Keratinocyte (primary cell): ENCODE measurements at regions not wholly inside any gene's neighbourhood (a gene's known extent, or its start where the extent isn't known, plus 50 kb on each side); places are given as distances from the start of the nearest gene placed in this dataset.

Source experiments
- DNase-seq: peaks from one replicate; pipeline ENCODE4 v3.0.0-alpha.2; 2011; ENCODE audit warnings: low read depth, missing footprints, low spot score
- FAIRE-seq: peaks from 2 replicates; lab custom pipeline; 2011; peaks lifted over from hg19 to GRCh38; lab: Jason Lieb, UNC
- H2AFZ ChIP-seq: 2 replicates; pipeline ENCODE4 v1.6.0; 2012; ENCODE audit warnings: low read length, control low read depth, inconsistent platforms; ENCODE audit not compliant: control insufficient read depth
- H3K27ac ChIP-seq: 2 replicates; pipeline ENCODE4 v1.5.1; 2011; ENCODE audit warnings: low read length; ENCODE audit not compliant: control insufficient read depth, insufficient read depth
- H3K27me3 ChIP-seq: 3 replicates; pipeline ENCODE4 v1.6.0; 2011; ENCODE audit warnings: low read length; ENCODE audit not compliant: control insufficient read depth, insufficient read depth; ENCODE audit errors: extremely low read depth
- H3K36me3 ChIP-seq, 2 experiments: 2 replicates in 1 of 2; 3 replicates in 1 of 2; pipeline ENCODE4 v1.5.1; 2011; ENCODE audit warnings: low read length in 2 of 2, mild to moderate bottlenecking in 1 of 2; ENCODE audit not compliant: control insufficient read depth in 2 of 2, insufficient read depth in 2 of 2; ENCODE audit errors: extremely low read depth in 1 of 2
- H3K4me1 ChIP-seq: 3 replicates; pipeline ENCODE4 v1.5.1; 2011; ENCODE audit warnings: low read length; ENCODE audit not compliant: control insufficient read depth, insufficient read depth; ENCODE audit errors: extremely low read depth
- H3K4me2 ChIP-seq: 3 replicates; pipeline ENCODE4 v1.6.0; 2011; ENCODE audit warnings: low read depth, low read length; ENCODE audit not compliant: control insufficient read depth, insufficient read depth; ENCODE audit errors: extremely low read depth
- H3K4me3 ChIP-seq, 3 experiments: fragments of 200-600 bp in 1 of 3; sonication (generic) in 1 of 3; 2 replicates in 2 of 3; 3 replicates in 1 of 3; pipeline ENCODE4 v1.5.1; 2011 to 2016; ENCODE audit warnings: low read length in 3 of 3, mild to moderate bottlenecking in 3 of 3, control low read depth in 2 of 3, inconsistent platforms in 1 of 3, low read depth in 1 of 3, mixed read lengths in 1 of 3, mixed run types in 1 of 3, moderate library complexity in 1 of 3; ENCODE audit not compliant: control insufficient read depth in 2 of 3, insufficient read depth in 2 of 3; ENCODE audit errors: extremely low read depth in 1 of 3
- H3K79me2 ChIP-seq: 2 replicates; pipeline ENCODE4 v1.6.0; 2012; ENCODE audit warnings: low read length; ENCODE audit not compliant: control insufficient read depth, insufficient read depth
- H3K9ac ChIP-seq: 3 replicates; pipeline ENCODE4 v1.6.0; 2011; ENCODE audit warnings: low read length; ENCODE audit not compliant: control insufficient read depth, insufficient read depth; ENCODE audit errors: extremely low read depth
- H3K9me1 ChIP-seq: 3 replicates; pipeline ENCODE4 v1.6.0; 2011; ENCODE audit warnings: low read length; ENCODE audit not compliant: control insufficient read depth, insufficient read depth; ENCODE audit errors: extremely low read depth
- H3K9me3 ChIP-seq: 2 replicates; pipeline ENCODE4 v1.5.1; 2012; ENCODE audit warnings: low read depth, low read length; ENCODE audit not compliant: control insufficient read depth
- H4K20me1 ChIP-seq: 3 replicates; pipeline ENCODE4 v1.6.0; 2011; ENCODE audit warnings: low read length; ENCODE audit not compliant: control insufficient read depth, insufficient read depth; ENCODE audit errors: extremely low read depth
- EZH2 ChIP-seq: IDR thresholded peaks from one replicate; pipeline ENCODE4 v1.6.1; 2012; ENCODE audit warnings: inconsistent platforms, mild to moderate bottlenecking, low read length, moderate library complexity
- dilution Hi-C: fragments of 300-500 bp; cut with MboI; formaldehyde crosslinking; loops from one replicate; pipeline ENCODE4 v1.7.0; 2020; ENCODE audit warnings: low sequenced_read_pairs; ENCODE audit not compliant: extremely low pct_ligation_motif_present
- TF ChIP-seq, protein P1 (sequence below), 3 experiments: IDR thresholded peaks in 1 of 3; conservative IDR thresholded peaks in 1 of 3; optimal IDR thresholded peaks in 1 of 3; 2 replicates in 2 of 3; 3 replicates in 1 of 3; pipeline versions ENCODE3 to v1.5.1; 2011; ENCODE audit warnings: low read length in 3 of 3, mild to moderate bottlenecking in 3 of 3, moderate library complexity in 2 of 3, control low read depth in 1 of 3, inconsistent platforms in 1 of 3; ENCODE audit not compliant: insufficient read depth in 2 of 3; ENCODE audit errors: extremely low read depth in 1 of 3

DNA sequence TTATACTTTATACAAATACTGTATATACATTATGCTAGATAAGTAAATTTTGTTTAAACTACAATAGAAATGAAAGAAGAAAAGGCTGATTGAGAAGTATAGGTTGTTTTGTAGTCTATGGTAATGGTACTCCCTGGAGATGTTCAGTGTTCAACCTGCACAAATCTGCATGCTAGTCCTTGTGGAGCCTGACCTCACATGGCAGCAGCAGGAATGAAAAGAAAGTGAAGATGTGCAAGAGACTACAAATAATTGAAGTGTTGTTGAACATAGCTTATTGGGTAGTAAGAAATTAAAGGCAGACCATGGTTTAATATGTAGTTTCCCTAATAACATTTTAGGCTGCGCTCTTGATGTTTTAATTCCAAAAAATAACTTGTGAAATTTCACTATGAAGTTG is 201.2 kb downstream of the TGFB2 start:
- no peak overlapping the region for H2AFZ ChIP-seq
- no peak overlapping the region for H3K27ac ChIP-seq
- H3K36me3 ChIP-seq: no peaks in the 10 kb centered on the region
- no peak overlapping the region for H3K4me3 ChIP-seq
- no peaks in the 10 kb centered on the region for H3K27me3 ChIP-seq
- DNase-seq: no peak
- no peak for FAIRE-seq
- H3K9ac ChIP-seq: no peak overlapping the region
- H3K4me1 ChIP-seq: no peaks in the 10 kb centered on the region
- H3K4me2 ChIP-seq: no peak overlapping the region
- no peaks in the 10 kb centered on the region for H3K79me2 ChIP-seq
- no peaks in the 10 kb centered on the region for H3K9me3 ChIP-seq
- H4K20me1 ChIP-seq: no peaks in the 10 kb centered on the region
- dilution Hi-C loops: no loop called here
- no peaks in the 10 kb centered on the region for H3K9me1 ChIP-seq
- TF ChIP-seq EZH2: no peak
- TF ChIP-seq, protein P1, sequence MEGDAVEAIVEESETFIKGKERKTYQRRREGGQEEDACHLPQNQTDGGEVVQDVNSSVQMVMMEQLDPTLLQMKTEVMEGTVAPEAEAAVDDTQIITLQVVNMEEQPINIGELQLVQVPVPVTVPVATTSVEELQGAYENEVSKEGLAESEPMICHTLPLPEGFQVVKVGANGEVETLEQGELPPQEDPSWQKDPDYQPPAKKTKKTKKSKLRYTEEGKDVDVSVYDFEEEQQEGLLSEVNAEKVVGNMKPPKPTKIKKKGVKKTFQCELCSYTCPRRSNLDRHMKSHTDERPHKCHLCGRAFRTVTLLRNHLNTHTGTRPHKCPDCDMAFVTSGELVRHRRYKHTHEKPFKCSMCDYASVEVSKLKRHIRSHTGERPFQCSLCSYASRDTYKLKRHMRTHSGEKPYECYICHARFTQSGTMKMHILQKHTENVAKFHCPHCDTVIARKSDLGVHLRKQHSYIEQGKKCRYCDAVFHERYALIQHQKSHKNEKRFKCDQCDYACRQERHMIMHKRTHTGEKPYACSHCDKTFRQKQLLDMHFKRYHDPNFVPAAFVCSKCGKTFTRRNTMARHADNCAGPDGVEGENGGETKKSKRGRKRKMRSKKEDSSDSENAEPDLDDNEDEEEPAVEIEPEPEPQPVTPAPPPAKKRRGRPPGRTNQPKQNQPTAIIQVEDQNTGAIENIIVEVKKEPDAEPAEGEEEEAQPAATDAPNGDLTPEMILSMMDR (optimal IDR thresholded peaks at IDR 0.05 in 1 of 3, IDR thresholded peaks at IDR 0.05 in 1 of 3, conservative IDR thresholded peaks at IDR 0.05 in 1 of 3; ENCODE audit: extremely low read depth in 1 of 3, insufficient read depth in 2 of 3, low read length in 3 of 3): peak in 1 of 3 experiments; percentile 38

DNA sequence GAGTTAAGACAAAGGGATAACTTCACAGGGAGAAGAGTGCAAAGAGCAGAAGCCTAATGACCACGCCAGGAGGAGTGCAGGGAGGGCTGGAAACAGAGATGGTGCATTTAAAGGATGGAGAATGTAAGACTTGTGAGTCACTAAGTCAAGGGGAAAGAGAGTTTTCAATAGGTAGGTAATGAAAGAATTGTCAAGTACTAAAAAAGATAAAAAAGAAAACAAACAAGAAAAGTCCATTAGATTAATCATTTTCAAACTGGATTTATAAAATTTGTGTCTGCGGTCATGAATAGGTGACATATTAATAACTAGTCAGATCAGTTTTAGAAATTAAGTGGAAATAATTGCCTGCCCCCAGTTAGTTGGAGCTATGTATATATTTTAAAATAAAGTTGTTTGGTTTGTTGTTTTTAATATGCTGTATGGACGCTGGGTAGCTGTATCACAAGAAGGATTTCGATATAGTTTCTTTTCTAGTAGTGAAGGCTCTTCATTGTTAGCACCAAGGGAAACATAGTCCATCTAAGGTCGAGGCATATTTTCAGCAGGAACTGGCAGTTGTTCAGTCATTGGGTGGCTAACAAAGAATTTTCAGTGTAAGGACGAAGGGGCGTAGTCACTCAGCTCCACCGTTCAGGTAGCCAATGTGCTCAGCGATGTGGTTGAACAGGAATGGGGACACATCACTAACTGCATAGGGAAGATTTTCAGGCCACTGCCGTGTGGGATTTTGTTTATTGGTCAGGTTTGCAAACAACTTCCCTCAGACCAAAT is 203.0 kb downstream of the TGFB2 start:
- TF ChIP-seq EZH2: no peak
- TF ChIP-seq, protein P1 (optimal IDR thresholded peaks at IDR 0.05 in 1 of 3, IDR thresholded peaks at IDR 0.05 in 1 of 3, conservative IDR thresholded peaks at IDR 0.05 in 1 of 3; ENCODE audit: extremely low read depth in 1 of 3, insufficient read depth in 2 of 3, low read length in 3 of 3): no peak
- Histone ChIP-seq H3K9ac (no peak overlapping the region), H3K9me1 (no peaks in the 10 kb centered on the region), H2AFZ (no peak overlapping the region), H3K27me3 (no peaks in the 10 kb centered on the region), H3K9me3 (no peaks in the 10 kb centered on the region), H4K20me1 (no peaks in the 10 kb centered on the region), H3K4me1 (no peaks in the 10 kb centered on the region), H3K4me2 (no peak overlapping the region), H3K27ac (no peak overlapping the region), H3K36me3 (no peaks in the 10 kb centered on the region), H3K79me2 (no peaks in the 10 kb centered on the region), H3K4me3 (no peak overlapping the region)
- dilution Hi-C loops: no loop called here
- DNase-seq (no peak), FAIRE-seq (no peak)
